Transverse colon (tissue), 4 donors: ENCODE measurements at regions not wholly inside any gene's neighbourhood (a gene's known extent, or its start where the extent isn't known, plus 50 kb on each side); places are given as distances from the start of the nearest gene placed in this dataset.

Source experiments
- CTCF ChIP-seq, 5 experiments: fragments of 200-600 bp in 3 of 5; fragments of 450-650 bp in 2 of 5; sonication (generic) in 3 of 5; IDR thresholded peaks; 1 replicate in 2 of 5; 2 replicates in 3 of 5; pipeline ENCODE4 v1.5.1; 2016 to 2017; ENCODE audit warnings: antibody characterized with exemption in 5 of 5, inconsistent platforms in 3 of 5, mild to moderate bottlenecking in 2 of 5, moderate library complexity in 1 of 5
- POLR2AphosphoS5 ChIP-seq, 3 donors: sonication (generic); formaldehyde crosslinking; IDR thresholded peaks; one replicate each; pipeline ENCODE4 v1.6.1; 2016; ENCODE audit warnings: antibody characterized with exemption in 3 of 3

- TF ChIP-seq CTCF (IDR thresholded peaks at IDR 0.05) (no peak), POLR2AphosphoS5 (IDR thresholded peaks at IDR 0.05) (no peak)
These were observed 115.5 kb upstream of the C2CD4B start for GRCh38 chr15:62280625-62281024.
